Endothelial cell of umbilical vein (primary cell): ENCODE measurements at regions not wholly inside any gene's neighbourhood (a gene's known extent, or its start where the extent isn't known, plus 50 kb on each side); places are given as distances from the start of the nearest gene placed in this dataset.
"Not testable (repeated sequence)": the region's sequence is repeated elsewhere in the genome, so short reads cannot be mapped to it uniquely, and the experiment has no call there.

Experiments
- EZH2 ChIP-seq: IDR thresholded peaks from 2 replicates; pipeline ENCODE4 v1.6.1; 2012; ENCODE audit warnings: borderline replicate concordance, low read depth, mild to moderate bottlenecking, moderate library complexity, low read length, inconsistent platforms; ENCODE audit not compliant: severe bottlenecking
- MYC ChIP-seq: IDR thresholded peaks from one replicate; pipeline ENCODE4 v1.6.1; 2011; ENCODE audit warnings: mild to moderate bottlenecking, low read depth, low read length
- POLR2A ChIP-seq: IDR thresholded peaks from 2 replicates; pipeline ENCODE4 v1.6.1; 2012; ENCODE audit warnings: low read depth, mild to moderate bottlenecking, control low read depth, low read length
- POLR2AphosphoS5 ChIP-seq: IDR thresholded peaks from 2 replicates; pipeline ENCODE4 v1.6.1; 2012; ENCODE audit warnings: low read depth, mild to moderate bottlenecking, control low read depth, low read length, moderate library complexity; ENCODE audit not compliant: insufficient read depth
- TF ChIP-seq, protein P1 (sequence below), 2 donors: IDR thresholded peaks; 1 replicate in 1 of 2; 2 replicates in 1 of 2; pipeline ENCODE4 v1.5.1; 2011; ENCODE audit warnings: low read length in 2 of 2, mild to moderate bottlenecking in 2 of 2, moderate library complexity in 2 of 2, control low read depth in 1 of 2, inconsistent platforms in 1 of 2, low read depth in 1 of 2; ENCODE audit not compliant: insufficient read depth in 1 of 2; ENCODE audit errors: extremely low read depth in 1 of 2

DNA sequence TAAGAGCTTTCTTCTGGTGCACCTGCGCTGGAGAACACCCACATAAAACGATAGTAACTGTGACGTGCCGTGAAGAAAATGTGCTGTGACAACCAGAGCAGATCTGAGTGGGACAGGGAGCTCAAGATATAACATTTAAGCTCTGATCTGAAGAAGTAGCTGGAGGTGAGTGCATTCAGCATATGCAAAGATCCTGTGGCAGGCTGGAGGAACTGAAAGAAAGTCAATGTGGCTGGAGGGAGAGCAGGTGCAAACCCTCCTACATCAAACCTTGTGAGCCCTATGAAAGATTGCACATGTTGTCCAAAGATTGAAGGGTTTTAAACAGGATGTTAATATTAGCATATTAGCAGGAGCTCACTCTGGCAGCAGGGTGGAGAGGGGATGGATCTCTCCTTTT is 342.9 kb downstream of the NPIPA7 start:
- not testable (repeated sequence) for TF ChIP-seq EZH2, POLR2A, MYC, POLR2AphosphoS5
- TF ChIP-seq, protein P1, sequence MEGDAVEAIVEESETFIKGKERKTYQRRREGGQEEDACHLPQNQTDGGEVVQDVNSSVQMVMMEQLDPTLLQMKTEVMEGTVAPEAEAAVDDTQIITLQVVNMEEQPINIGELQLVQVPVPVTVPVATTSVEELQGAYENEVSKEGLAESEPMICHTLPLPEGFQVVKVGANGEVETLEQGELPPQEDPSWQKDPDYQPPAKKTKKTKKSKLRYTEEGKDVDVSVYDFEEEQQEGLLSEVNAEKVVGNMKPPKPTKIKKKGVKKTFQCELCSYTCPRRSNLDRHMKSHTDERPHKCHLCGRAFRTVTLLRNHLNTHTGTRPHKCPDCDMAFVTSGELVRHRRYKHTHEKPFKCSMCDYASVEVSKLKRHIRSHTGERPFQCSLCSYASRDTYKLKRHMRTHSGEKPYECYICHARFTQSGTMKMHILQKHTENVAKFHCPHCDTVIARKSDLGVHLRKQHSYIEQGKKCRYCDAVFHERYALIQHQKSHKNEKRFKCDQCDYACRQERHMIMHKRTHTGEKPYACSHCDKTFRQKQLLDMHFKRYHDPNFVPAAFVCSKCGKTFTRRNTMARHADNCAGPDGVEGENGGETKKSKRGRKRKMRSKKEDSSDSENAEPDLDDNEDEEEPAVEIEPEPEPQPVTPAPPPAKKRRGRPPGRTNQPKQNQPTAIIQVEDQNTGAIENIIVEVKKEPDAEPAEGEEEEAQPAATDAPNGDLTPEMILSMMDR (IDR thresholded peaks at IDR 0.05; ENCODE audit: extremely low read depth in 1 of 2, insufficient read depth in 1 of 2, low read depth in 1 of 2, low read length in 2 of 2): not testable (repeated sequence)
